Esophagus squamous epithelium (tissue), 5 donors: ENCODE measurements at regions not wholly inside any gene's neighbourhood (a gene's known extent, or its start where the extent isn't known, plus 50 kb on each side); places are given as distances from the start of the nearest gene placed in this dataset.
"Not testable (repeated sequence)": the region's sequence is repeated elsewhere in the genome, so short reads cannot be mapped to it uniquely, and the experiment has no call there.

ENCODE experiments used
- DNase-seq: peaks from one replicate; lab custom pipeline; 2025; lab: John Stamatoyannopoulos, UW
- H3K27ac ChIP-seq, 4 donors: fragments of 200-600 bp; sonication (generic); one replicate each; pipeline ENCODE4 v1.5.1; 2016 to 2019; ENCODE audit warnings: mild to moderate bottlenecking in 1 of 4
- H3K27me3 ChIP-seq, 4 donors: fragments of 200-600 bp; sonication (generic); 1 replicate in 3 of 4; 2 replicates in 1 of 4; pipeline versions ENCODE4 v1.5.1 to v1.6.0; 2017 to 2021; ENCODE audit warnings: antibody characterized with exemption in 1 of 4
- H3K36me3 ChIP-seq, 3 donors: fragments of 200-600 bp; sonication (generic); one replicate each; pipeline ENCODE4 v1.5.1; 2016 to 2019
- H3K4me1 ChIP-seq, 3 donors: fragments of 200-600 bp; sonication (generic); one replicate each; pipeline ENCODE4 v1.5.1; 2017 to 2019
- H3K4me3 ChIP-seq, 4 donors: fragments of 200-600 bp; sonication (generic); 1 replicate in 3 of 4; 2 replicates in 1 of 4; pipeline ENCODE4 v1.5.1; 2016 to 2019; ENCODE audit warnings: mild to moderate bottlenecking in 2 of 4, moderate library complexity in 1 of 4
- H3K9me3 ChIP-seq, 3 donors: fragments of 200-600 bp; sonication (generic); one replicate each; pipeline ENCODE4 v1.5.1; 2016 to 2019
- POLR2A ChIP-seq, 4 donors: fragments of 450-650 bp; IDR thresholded peaks; one replicate each; pipeline ENCODE4 v1.6.1; 2017; ENCODE audit warnings: antibody characterized with exemption in 4 of 4, mild to moderate bottlenecking in 4 of 4, moderate library complexity in 3 of 4
- WGBS, 2 donors: methylation state at CpG; one replicate each; pipeline ENCODE4 v1.1.5; 2018; 5-methylcytosine and 5-hydroxymethylcytosine counted together
- intact Hi-C: fragments of 100-400 bp; cut with DNase I; formaldehyde crosslinking; loops from one replicate; pipeline ENCODE4 v1.15.0; 2022
- TF ChIP-seq, protein P1 (sequence below), 6 experiments: fragments of 450-650 bp in 4 of 6; fragments of 200-600 bp in 2 of 6; sonication (generic) in 2 of 6; IDR thresholded peaks; one replicate each; pipeline ENCODE4 v1.5.1; 2016 to 2019; ENCODE audit warnings: antibody characterized with exemption in 6 of 6, mild to moderate bottlenecking in 4 of 6, moderate library complexity in 4 of 6
- donor health status: DM: yes; HTN: yes; CAD: no.

DNA sequence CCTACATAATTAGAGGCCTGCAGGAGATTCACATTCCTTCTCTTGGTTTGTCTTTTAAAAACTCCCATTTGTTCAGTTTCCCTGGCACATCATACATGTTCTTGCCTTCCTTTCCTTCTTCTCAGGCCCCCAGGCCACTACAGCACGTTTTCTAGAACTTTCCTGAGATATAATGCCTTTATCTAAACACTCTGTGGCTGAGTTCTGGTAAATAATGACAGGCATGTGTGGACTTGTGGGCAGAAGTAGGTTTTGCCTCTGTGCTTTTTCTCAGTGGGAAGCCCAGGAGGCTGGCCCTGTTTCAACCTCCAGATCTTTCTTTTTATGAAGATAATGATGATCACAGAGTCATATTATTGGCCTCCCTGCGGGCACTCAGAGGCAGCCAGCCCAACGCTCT, 117.2 kb downstream of the TMX1 start:
- Histone ChIP-seq H3K27ac (peak overlapping the region in 3 of 4 donors; percentile 39 to 73 (median 62)), H3K4me3 (no peak overlapping the region), H3K9me3 (no peaks in the 10 kb centered on the region), H3K36me3 (no peaks in the 10 kb centered on the region), H3K4me1 (peaks cover 7 to 50% (median 27%) of the 10 kb centered on the region in 3 donors), H3K27me3 (no peaks in the 10 kb centered on the region)
- intact Hi-C loops = no loop called here
- TF ChIP-seq, protein P1, sequence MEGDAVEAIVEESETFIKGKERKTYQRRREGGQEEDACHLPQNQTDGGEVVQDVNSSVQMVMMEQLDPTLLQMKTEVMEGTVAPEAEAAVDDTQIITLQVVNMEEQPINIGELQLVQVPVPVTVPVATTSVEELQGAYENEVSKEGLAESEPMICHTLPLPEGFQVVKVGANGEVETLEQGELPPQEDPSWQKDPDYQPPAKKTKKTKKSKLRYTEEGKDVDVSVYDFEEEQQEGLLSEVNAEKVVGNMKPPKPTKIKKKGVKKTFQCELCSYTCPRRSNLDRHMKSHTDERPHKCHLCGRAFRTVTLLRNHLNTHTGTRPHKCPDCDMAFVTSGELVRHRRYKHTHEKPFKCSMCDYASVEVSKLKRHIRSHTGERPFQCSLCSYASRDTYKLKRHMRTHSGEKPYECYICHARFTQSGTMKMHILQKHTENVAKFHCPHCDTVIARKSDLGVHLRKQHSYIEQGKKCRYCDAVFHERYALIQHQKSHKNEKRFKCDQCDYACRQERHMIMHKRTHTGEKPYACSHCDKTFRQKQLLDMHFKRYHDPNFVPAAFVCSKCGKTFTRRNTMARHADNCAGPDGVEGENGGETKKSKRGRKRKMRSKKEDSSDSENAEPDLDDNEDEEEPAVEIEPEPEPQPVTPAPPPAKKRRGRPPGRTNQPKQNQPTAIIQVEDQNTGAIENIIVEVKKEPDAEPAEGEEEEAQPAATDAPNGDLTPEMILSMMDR (IDR thresholded peaks at IDR 0.05) = no peak
- no peak for TF ChIP-seq POLR2A (IDR thresholded peaks at IDR 0.05)
- WGBS, 2 donors = 34 to 43% methylated on average over 3 of the region's 3 CpGs
- DNase-seq = no peak

DNA sequence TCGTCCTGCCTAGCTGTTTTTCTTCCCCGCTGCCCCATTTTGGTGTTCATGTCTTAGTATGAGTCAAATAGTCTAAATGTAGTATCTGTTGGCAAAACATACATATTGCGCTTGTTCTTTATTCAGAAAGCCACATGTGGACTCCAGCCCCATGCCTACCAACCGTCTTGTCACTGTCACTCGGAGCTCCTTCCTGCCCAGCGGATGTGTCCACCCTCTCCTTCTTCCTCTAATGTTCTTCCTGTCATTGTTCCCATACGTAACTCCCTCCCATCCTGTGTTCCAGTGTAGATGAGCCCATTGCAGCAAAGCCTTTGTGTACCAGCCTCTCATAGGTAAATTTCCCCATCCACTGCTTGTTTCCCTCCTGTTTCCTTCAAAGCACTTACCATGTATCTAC, 120.5 kb downstream of the TMX1 start:
- TF ChIP-seq, protein P1 (IDR thresholded peaks at IDR 0.05) = no peak
- no peak for TF ChIP-seq POLR2A (IDR thresholded peaks at IDR 0.05)
- Histone ChIP-seq H3K4me3 (no peak overlapping the region), H3K9me3 (no peaks in the 10 kb centered on the region), H3K36me3 (no peaks in the 10 kb centered on the region), H3K4me1 (peaks cover 6 to 46% (median 19%) of the 10 kb centered on the region in 3 donors), H3K27ac (no peak overlapping the region), H3K27me3 (no peaks in the 10 kb centered on the region)
- 75 to 83% methylated on average over 7 of the region's 7 CpGs for WGBS, 2 donors
- no peak for DNase-seq
- intact Hi-C loops = no loop called here

DNA sequence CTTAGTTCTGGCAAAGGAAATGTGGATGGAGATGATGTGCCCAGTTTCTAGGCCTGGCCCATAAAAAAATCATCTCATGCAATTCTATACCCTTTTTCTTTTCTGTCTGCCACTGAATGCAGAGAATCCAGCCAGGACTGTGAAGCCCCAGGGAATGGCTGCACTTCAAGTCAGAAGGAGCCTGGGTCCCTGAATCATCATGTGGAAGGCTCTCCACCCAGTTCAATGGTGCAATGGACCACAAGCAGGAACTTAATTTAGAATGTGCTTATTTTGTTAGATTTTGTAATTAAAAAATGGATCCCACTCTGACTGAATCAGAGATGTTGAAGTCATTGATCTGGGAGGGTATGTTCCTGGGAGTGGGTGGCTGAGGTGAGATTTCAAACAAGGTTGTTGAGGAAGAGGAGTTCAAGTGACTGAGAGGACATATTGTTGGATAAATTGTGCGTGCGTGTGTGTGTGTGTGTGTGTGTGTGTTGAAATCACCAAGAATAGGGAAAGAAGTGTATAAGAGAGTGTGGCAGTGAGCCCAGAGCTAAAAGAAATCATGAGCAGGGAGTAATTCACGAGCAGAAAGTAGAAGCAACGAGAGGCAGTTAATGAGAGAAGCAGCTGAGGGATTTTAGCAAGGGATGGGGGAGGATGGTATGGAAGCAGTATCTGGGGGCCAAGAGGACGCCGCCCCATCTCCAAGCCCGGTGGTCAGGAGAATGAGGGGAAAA, 125.4 kb downstream of the TMX1 start:
- no peak overlapping the region for H3K4me3 ChIP-seq
- H3K4me1 ChIP-seq = peaks cover 0 to 56% (median 10%) of the 10 kb centered on the region in 3 donors
- DNase-seq = no peak
- WGBS, 2 donors = 63 to 68% methylated on average over 7 of the region's 7 CpGs
- H3K9me3 ChIP-seq = no peaks in the 10 kb centered on the region
- peak overlapping the region in 1 of 4 donors; percentile 49 for H3K27ac ChIP-seq
- H3K36me3 ChIP-seq = no peaks in the 10 kb centered on the region
- no peaks in the 10 kb centered on the region for H3K27me3 ChIP-seq
- intact Hi-C loops = no loop called here
- TF ChIP-seq, protein P1 (IDR thresholded peaks at IDR 0.05) = no peak
- TF ChIP-seq POLR2A (IDR thresholded peaks at IDR 0.05) = no peak

DNA sequence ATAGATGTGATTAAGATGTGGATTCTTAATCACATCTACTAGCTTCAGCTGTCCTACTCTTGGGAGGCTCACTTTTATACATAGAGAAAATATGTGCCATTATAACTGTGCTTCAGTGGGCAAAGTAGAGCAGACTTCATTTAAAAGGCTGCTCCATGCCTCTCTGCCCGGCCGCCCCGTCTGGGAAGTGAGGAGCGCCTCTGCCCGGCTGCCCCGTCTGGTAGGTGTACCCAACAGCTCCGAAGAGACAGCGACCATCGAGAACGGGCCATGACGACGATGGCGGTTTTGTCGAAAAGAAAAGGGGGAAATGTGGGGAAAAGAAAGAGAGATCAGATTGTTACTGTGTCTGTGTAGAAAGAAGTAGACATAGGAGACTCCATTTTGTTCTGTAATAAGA, 126.4 kb downstream of the TMX1 start:
- H3K36me3 ChIP-seq, H3K9me3 ChIP-seq, H3K4me3 ChIP-seq, DNase-seq, intact Hi-C loops, H3K27me3 ChIP-seq: not testable (repeated sequence)
- 98 to 100% methylated on average over 2 to 6 of the region's 14 CpGs for WGBS, 2 donors
- Histone ChIP-seq H3K4me1 (peaks cover 1 to 65% (median 10%) of the 10 kb centered on the region in 3 donors), H3K27ac (peak overlapping the region in 1 of 4 donors; percentile 49)

DNA sequence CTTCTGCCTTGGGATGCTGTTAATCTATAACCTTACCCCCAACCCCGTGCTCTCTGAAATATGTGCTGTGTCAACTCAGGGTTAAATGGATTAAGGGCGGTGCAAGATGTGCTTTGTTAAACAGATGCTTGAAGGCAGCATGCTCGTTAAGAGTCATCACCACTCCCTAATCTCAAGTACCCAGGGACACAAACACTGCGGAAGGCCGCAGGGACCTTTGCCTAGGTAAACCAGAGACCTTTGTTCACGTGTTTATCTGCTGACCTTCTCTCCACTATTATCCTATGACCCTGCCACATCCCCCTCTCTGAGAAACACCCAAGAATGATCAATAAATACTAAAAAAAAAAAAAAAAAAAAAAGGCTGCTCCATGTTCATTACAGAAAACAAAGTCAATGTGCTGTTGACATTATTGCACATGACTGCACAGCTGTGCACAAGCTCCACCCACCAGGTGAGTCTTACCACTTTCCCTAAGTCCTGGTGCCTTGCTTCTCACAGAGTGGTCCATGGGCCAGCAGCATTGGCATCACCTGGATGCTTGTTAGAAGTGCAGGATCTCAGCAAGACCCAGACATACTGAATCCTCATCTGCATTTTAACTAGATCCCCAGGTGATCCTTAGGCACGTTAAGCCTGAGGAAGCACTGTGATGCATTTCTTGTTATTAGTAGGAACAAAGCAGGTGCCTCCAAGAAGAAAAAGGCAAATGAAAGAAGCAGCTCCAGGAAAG, 127.0 kb downstream of the TMX1 start:
- H3K27ac ChIP-seq = peak overlapping the region in 3 of 4 donors; percentile 47 to 58 (median 55)
- 26 to 36% methylated on average over 5 to 6 of the region's 7 CpGs for WGBS, 2 donors
- H3K4me1 ChIP-seq = peaks cover 4 to 67% (median 10%) of the 10 kb centered on the region in 3 donors
- DNase-seq, H3K27me3 ChIP-seq, H3K36me3 ChIP-seq, H3K4me3 ChIP-seq, intact Hi-C loops, H3K9me3 ChIP-seq: not testable (repeated sequence)

DNA sequence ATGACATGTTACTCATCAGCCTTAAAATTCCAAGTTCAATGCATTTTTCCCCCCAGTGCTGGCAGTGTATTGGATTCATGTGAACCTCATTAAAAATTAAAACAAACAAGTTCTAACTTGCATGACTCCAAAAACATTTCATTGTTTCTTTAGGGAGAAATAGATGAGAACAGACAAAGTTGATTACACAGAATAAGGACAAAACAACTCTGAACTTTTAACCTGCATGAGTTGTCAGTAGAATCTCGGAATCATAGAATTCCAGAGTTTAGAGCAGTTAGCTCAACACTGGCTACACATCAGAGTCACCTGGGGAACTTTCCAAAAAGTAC, 127.5 kb downstream of the TMX1 start:
- Histone ChIP-seq H3K27me3 (no peaks in the 10 kb centered on the region), H3K27ac (peak overlapping the region in 3 of 4 donors; percentile 47 to 58 (median 55)), H3K4me3 (no peak overlapping the region), H3K4me1 (peaks cover 4 to 68% (median 10%) of the 10 kb centered on the region in 3 donors), H3K36me3 (no peaks in the 10 kb centered on the region), H3K9me3 (no peaks in the 10 kb centered on the region)
- 25% methylated on average over 1 of the region's 1 CpG for WGBS, 2 donors
- DNase-seq = no peak
- intact Hi-C loops = no loop called here
- TF ChIP-seq POLR2A (IDR thresholded peaks at IDR 0.05) = no peak
- TF ChIP-seq, protein P1 (IDR thresholded peaks at IDR 0.05) = no peak
